Uterus (tissue), 3 donors: ENCODE measurements at regions not wholly inside any gene's neighbourhood (a gene's known extent, or its start where the extent isn't known, plus 50 kb on each side); places are given as distances from the start of the nearest gene placed in this dataset.

Experiments used
- DNase-seq, 2 donors: peaks; one replicate each; pipeline ENCODE4 v3.0.0-alpha.2; 2019 to 2020
- H3K27ac ChIP-seq, 2 donors: fragments of 200-600 bp; sonication (generic); 1 replicate in 1 of 2; 2 replicates in 1 of 2; pipeline ENCODE4 v1.5.1; 2016 to 2018
- H3K27me3 ChIP-seq, 2 donors: fragments of 200-600 bp; sonication (generic); one replicate each; pipeline ENCODE4 v1.5.1; 2018 to 2019; ENCODE audit warnings: control low read depth in 1 of 2
- H3K36me3 ChIP-seq, 2 donors: fragments of 200-600 bp; sonication (generic); one replicate each; pipeline ENCODE4 v1.5.1; 2019; ENCODE audit warnings: control low read depth in 1 of 2
- H3K4me1 ChIP-seq, 2 donors: fragments of 200-600 bp; sonication (generic); one replicate each; pipeline ENCODE4 v1.5.1; 2018 to 2019; ENCODE audit warnings: control low read depth in 1 of 2
- H3K4me3 ChIP-seq, 2 donors: fragments of 200-600 bp; sonication (generic); 1 replicate in 1 of 2; 2 replicates in 1 of 2; pipeline ENCODE4 v1.5.1; 2018 to 2019; ENCODE audit warnings: mild to moderate bottlenecking in 1 of 2
- H3K9me3 ChIP-seq, 2 donors: fragments of 200-600 bp; sonication (generic); one replicate each; pipeline ENCODE4 v1.5.1; 2019; ENCODE audit warnings: control low read depth in 1 of 2
- POLR2A ChIP-seq, 2 donors: fragments of 450-650 bp; IDR thresholded peaks; one replicate each; pipeline ENCODE4 v1.6.1; 2016; ENCODE audit warnings: antibody characterized with exemption in 2 of 2, mild to moderate bottlenecking in 1 of 2, moderate library complexity in 1 of 2
- intact Hi-C: fragments of 100-400 bp; cut with DNase I; formaldehyde crosslinking; loops from one replicate; pipeline ENCODE4 v1.15.1; 2023; ENCODE audit warnings: low total_unique reads
- TF ChIP-seq, protein P1 (sequence below), 4 experiments: fragments of 200-600 bp in 2 of 4; fragments of 450-650 bp in 2 of 4; sonication (generic) in 2 of 4; IDR thresholded peaks; one replicate each; pipeline ENCODE4 v1.5.1; 2016 to 2019; ENCODE audit warnings: antibody characterized with exemption in 4 of 4, mild to moderate bottlenecking in 2 of 4, moderate library complexity in 1 of 4
- donor health status: DM: yes; HTN: yes; CAD: no.

DNA sequence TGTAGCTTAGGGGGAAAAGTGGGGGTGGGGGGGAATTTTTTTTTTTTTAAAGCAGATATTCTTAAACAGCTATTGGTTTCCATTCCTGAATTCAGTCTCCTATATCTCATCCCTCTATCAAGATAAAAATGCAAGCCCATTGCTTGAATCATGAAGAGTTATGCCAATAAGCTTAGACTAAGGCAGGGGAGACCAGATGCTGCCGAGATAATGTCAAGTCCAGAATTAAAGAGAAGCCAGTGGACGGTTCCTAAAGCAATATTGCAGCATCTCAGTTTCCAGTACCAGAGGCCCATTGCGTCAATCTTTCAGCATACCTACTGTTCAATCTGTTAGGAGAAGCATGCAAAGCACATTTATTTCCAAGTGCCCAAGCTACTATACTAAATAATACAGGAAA is 309.4 kb downstream of the BARHL2 start:
- no peak for DNase-seq
- H3K27ac ChIP-seq: no peak overlapping the region
- intact Hi-C loops: no loop called here
- no peak overlapping the region for H3K4me3 ChIP-seq
- H3K4me1 ChIP-seq: no peaks in the 10 kb centered on the region
- no peaks in the 10 kb centered on the region for H3K9me3 ChIP-seq
- no peaks in the 10 kb centered on the region for H3K27me3 ChIP-seq
- H3K36me3 ChIP-seq: no peaks in the 10 kb centered on the region
- TF ChIP-seq, protein P1, sequence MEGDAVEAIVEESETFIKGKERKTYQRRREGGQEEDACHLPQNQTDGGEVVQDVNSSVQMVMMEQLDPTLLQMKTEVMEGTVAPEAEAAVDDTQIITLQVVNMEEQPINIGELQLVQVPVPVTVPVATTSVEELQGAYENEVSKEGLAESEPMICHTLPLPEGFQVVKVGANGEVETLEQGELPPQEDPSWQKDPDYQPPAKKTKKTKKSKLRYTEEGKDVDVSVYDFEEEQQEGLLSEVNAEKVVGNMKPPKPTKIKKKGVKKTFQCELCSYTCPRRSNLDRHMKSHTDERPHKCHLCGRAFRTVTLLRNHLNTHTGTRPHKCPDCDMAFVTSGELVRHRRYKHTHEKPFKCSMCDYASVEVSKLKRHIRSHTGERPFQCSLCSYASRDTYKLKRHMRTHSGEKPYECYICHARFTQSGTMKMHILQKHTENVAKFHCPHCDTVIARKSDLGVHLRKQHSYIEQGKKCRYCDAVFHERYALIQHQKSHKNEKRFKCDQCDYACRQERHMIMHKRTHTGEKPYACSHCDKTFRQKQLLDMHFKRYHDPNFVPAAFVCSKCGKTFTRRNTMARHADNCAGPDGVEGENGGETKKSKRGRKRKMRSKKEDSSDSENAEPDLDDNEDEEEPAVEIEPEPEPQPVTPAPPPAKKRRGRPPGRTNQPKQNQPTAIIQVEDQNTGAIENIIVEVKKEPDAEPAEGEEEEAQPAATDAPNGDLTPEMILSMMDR (IDR thresholded peaks at IDR 0.05): no peak
- no peak for TF ChIP-seq POLR2A (IDR thresholded peaks at IDR 0.05)

DNA sequence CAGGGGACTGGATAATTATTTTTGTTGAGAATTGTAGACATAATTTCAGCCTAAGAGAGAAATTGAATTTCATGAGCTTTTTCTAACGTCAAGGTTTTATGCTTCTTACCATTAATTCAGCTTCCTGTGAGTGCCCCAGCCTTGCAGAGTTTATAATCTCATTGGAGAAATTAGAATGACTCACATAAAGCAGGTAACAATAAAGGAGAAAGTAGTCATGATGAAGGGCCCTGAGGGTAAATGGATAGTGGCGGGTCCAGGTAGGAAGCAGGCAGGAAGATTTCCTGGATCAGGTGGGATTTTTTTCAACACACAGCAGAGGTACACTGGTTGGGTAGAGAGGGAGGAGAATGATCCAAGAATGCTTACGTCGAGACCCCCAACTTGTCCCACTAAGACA is 311.4 kb downstream of the BARHL2 start:
- no peaks in the 10 kb centered on the region for H3K9me3 ChIP-seq
- no peak overlapping the region for H3K4me3 ChIP-seq
- H3K36me3 ChIP-seq: no peaks in the 10 kb centered on the region
- TF ChIP-seq POLR2A (IDR thresholded peaks at IDR 0.05): no peak
- TF ChIP-seq, protein P1 (IDR thresholded peaks at IDR 0.05): no peak
- intact Hi-C loops: no loop called here
- no peaks in the 10 kb centered on the region for H3K27me3 ChIP-seq
- no peaks in the 10 kb centered on the region for H3K4me1 ChIP-seq
- DNase-seq: no peak
- H3K27ac ChIP-seq: no peak overlapping the region

DNA sequence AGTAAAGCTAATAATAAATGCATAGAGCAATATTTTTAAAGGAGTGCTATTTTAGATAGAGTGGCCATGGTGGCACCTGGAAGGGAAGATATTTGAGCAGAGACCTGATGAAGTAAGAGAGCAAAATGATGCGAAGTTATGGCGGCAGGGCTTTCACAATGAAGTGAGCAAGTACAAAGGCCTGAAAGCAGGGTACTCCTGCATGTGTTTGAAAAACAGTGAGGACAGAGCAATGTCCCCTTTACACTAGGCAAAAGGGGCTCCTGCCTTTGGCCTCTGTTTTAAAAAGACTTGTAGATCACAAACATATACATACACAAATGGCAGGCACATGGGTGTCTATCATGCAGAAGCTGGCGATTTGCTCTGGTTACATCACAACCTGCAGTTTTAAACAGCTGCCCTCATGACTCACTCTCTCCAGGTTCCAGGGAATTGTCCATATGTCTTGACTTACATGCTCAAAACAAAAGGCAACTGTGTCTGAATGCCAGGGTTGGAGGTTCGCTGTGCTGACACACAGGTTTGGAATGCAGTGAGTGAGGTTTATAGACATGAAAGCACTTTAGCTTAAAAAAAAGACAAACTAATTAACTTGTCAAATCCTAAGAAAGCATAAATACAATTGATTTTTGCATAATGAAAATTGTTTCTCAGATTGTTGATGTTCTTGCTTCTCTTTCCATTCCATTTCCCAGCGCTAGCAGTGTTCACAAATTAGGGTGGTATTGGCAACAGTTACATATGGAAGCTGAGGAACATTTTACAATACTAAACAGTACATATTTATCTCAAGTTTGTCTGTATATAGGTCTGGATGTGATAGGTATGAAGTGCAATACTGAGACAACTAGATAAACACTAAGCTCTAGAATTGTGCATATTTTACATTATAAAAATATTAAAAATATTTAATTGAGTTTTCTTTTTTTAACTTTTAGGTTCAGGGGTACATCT is 313.9 kb downstream of the BARHL2 start:
- Histone ChIP-seq H3K27me3 (no peaks in the 10 kb centered on the region), H3K27ac (no peak overlapping the region), H3K4me3 (no peak overlapping the region), H3K4me1 (no peaks in the 10 kb centered on the region), H3K36me3 (no peaks in the 10 kb centered on the region), H3K9me3 (no peaks in the 10 kb centered on the region)
- intact Hi-C loops: no loop called here
- TF ChIP-seq POLR2A (IDR thresholded peaks at IDR 0.05): no peak
- TF ChIP-seq, protein P1 (IDR thresholded peaks at IDR 0.05): no peak
- DNase-seq: no peak

DNA sequence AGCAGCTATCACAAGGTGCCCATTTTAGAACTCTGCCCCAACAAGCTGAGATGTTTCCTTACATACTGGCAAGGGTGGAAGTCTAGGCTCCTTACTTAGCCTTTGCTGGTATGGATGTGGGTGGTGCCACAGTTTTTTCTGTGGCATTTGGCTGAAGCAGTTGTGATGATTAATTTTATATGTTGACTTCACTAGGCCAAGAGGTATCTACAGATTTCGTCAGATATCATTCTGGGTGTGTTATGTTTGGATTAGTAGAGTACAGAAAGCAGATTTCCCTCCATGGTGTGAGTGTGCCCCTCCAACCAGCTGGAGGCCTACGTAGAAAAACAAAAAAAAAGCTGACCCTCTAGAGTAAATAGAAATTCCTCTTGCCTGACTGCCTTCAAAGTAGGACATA is 317.0 kb downstream of the BARHL2 start:
- DNase-seq: no peak
- H3K4me3 ChIP-seq: no peak overlapping the region
- intact Hi-C loops: no loop called here
- H3K27ac ChIP-seq: no peak overlapping the region
- H3K27me3 ChIP-seq: no peaks in the 10 kb centered on the region
- H3K36me3 ChIP-seq: no peaks in the 10 kb centered on the region
- no peaks in the 10 kb centered on the region for H3K9me3 ChIP-seq
- TF ChIP-seq POLR2A (IDR thresholded peaks at IDR 0.05): no peak
- TF ChIP-seq, protein P1 (IDR thresholded peaks at IDR 0.05): no peak
- no peaks in the 10 kb centered on the region for H3K4me1 ChIP-seq

DNA sequence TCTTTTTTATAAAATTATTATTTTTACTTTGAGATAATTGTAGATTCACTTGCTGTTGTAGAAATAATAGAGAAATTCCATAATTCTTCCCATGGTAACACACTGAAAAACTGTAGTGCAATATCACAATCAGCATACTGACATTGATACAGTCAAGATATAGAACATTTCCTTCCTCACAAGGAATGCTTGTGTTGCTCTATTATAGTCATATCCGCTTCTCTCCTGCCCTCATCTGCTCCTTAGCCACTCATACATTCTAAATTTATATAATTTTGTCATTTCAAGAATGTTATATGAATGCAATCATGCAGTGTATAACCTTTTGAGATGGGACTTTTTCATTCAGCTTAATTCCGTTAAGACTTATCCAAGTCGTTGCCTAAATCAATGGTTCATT is 320.2 kb downstream of the BARHL2 start:
- Histone ChIP-seq H3K27me3 (no peaks in the 10 kb centered on the region), H3K36me3 (no peaks in the 10 kb centered on the region), H3K27ac (no peak overlapping the region), H3K9me3 (no peaks in the 10 kb centered on the region), H3K4me1 (no peaks in the 10 kb centered on the region), H3K4me3 (no peak overlapping the region)
- intact Hi-C loops: no loop called here
- TF ChIP-seq, protein P1 (IDR thresholded peaks at IDR 0.05): no peak
- no peak for TF ChIP-seq POLR2A (IDR thresholded peaks at IDR 0.05)
- no peak for DNase-seq
